GM21381 (cell line): ENCODE measurements at regions not wholly inside any gene's neighbourhood (a gene's known extent, or its start where the extent isn't known, plus 50 kb on each side); places are given as distances from the start of the nearest gene placed in this dataset.

Source experiments
- ATAC-seq: cut with Tn5 transposase; IDR thresholded peaks from one replicate; pipeline ENCODE4 v1.9.1; 2021; ENCODE audit warnings: mild to moderate bottlenecking, moderate library complexity; ENCODE audit not compliant: unreplicated experiment

- no peak for ATAC-seq
Measured at GRCh38 chr9:129336130-129336528, 158.1 kb upstream of the IER5L start.

DNA sequence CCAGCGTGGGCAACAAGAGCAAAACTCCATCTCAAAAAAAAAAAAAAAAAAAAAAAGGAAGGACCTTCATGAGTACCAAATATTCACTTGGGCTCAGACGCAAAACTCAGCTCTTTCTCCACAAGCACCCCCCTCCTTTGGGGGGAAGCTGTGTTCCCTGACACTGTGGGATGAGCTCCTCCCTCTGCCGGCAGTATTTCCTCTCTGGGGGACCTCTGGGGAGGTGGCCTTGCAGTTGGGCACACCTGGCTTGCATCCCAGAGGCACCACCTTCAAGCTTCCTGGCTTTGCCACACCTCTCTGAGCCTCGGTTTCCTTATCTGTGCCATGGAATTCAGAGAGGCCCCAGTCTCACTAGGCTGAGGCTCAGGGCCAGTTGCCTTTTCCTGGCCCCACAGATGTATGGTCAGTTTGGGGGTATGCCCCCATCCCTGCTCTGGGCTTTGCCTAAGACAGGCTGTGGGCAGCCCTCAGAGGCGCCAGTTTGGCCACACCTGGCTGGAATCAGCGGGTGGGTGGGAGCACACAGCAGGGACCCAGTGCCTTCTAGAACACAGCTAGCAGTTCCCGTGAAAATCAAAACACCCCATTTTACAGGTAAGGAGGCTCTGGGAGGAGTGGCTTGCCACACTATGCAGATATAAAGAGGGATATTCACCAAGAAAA is 157.5 kb upstream of the IER5L start:
- no peak for ATAC-seq

DNA sequence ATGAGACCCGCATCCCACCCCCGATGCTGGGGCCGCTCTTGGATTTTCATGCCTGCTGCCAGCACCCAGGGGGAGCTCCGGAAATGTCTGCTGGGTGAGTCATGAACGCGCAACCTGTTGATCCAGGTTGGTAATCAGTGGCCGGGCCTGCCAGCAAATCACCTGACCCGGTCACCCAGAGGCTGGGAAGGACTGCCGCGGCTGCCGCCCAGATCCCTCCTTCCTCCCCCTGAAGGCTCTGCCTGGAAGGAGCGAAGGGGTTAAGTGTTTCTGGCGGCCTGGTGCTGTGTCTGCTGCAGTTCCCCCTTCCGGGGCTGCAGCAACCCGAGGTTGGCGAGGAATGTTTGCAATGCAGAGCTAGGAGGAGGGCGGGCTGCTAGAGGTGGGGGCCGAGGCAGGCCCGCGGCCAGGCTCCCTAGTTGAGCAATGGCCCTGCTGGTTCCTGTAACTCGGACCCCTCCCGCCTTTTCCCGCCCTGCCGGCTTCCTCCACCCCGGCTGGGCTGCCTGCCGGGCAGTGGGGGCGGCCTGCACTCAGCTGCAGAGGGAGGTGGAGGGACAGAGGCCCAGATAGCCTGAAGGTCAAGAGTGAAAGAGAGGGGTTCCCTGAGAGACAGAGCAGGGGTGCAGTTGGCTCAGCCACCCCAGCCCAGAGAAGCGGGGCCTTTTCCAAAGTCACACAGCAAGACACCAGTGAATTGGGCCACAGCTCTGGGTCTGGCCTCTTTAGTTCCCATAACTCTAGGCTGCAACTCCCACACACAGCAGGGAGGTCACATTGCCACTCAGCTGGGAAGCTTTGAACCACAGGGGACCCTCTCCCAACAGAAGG is 156.3 kb upstream of the IER5L start:
- no peak for ATAC-seq

DNA sequence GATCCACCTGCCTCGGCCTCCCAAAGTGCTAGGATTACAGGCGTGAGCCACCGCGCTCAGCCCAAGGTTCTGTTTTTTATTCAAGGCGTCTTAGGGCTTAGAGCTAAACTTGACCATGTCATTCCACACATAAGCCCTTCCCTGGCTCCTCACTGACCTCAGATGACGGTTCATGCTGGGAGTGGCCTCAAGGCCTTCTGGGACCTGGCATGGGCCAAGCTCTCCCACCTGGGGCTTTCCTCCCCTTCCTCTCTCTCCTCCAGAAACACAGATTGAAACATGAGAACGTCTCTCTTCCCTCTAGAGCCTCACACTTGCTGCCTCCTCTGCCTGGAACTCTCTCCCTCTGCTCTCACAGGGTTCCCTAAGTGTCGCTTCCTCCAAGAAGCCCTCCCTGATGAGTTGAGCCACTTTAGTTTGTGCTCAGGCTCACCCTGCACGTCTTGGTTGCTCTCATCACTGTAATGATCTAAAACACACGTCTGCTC is 155.6 kb upstream of the IER5L start:
- ATAC-seq = no peak

DNA sequence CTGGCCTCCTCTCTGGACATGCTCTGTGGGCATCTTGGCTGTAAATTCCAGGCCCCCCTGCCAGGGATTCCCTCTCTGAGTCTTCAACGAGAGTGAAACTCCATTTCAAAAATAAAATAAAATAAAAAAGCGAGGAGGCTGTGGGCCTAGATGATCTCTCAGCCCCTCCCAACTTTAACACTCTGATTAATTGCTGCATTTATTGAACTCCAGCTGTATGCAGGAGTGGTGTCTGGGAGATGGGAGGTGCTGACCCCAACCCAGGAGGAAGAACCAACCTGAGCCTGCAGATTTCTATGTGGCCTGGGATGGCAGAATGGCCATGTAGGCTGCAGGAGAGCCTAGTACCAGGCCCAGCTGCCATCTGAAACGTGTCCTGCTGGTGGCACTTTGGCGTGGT is 154.5 kb upstream of the IER5L start:
- no peak for ATAC-seq

GRCh38 chr9:129331772-129332500 is 153.9 kb upstream of the IER5L start:
- no peak for ATAC-seq

- ATAC-seq = no peak
Measured at GRCh38 chr9:129331493-129331765, 153.4 kb upstream of the IER5L start.

- no peak for ATAC-seq
Measured at GRCh38 chr9:129330711-129331492, 152.8 kb upstream of the IER5L start.

GRCh38 chr9:129328355-129329042 is 150.4 kb upstream of the IER5L start:
- ATAC-seq = no peak

DNA sequence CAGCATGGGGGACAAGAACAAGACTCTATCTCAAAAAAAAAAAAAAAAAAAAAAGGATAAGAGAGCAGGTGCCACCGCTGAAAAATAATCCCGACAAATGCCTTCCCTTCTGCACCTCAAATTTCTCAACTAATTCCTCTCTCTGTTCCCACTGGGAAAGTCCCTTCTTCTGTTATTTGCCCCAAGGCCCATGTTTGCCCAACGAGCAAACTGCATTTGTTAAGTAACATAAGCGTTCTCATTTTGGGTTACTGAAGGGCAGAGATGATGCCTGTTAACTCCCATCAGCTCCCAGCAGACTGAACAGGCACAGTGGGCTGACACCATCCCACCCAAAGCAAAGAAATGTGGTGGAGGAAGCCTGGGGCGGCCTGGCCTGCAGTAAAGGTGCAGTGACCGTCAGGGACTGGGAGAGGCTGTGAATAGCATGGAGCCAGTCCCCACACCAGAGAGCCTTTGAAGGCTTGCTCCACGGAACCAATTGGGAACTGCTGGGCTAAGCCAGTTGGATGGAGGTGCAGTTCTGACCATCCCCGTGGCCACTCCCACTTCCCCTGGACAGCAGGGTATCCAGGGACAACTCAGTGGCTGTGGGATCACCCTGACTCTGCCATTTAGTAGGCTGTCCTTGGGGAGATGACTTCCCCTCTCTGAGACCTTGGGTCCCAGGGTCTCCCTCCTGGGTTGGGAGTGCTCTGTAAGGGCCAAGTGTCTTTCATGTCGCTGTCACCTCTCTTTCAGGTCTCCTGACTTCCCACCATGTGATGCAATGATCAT is 149.7 kb upstream of the IER5L start:
- no peak for ATAC-seq

GRCh38 chr9:129326061-129327005 is 148.3 kb upstream of the IER5L start:
- no peak for ATAC-seq

- ATAC-seq = no peak
Measured at GRCh38 chr9:129324808-129325502, 146.9 kb upstream of the IER5L start.

- ATAC-seq = no peak
Measured at GRCh38 chr9:129323999-129324553, 146.0 kb upstream of the IER5L start.

GRCh38 chr9:129323376-129323998 is 145.4 kb upstream of the IER5L start:
- ATAC-seq = no peak

DNA sequence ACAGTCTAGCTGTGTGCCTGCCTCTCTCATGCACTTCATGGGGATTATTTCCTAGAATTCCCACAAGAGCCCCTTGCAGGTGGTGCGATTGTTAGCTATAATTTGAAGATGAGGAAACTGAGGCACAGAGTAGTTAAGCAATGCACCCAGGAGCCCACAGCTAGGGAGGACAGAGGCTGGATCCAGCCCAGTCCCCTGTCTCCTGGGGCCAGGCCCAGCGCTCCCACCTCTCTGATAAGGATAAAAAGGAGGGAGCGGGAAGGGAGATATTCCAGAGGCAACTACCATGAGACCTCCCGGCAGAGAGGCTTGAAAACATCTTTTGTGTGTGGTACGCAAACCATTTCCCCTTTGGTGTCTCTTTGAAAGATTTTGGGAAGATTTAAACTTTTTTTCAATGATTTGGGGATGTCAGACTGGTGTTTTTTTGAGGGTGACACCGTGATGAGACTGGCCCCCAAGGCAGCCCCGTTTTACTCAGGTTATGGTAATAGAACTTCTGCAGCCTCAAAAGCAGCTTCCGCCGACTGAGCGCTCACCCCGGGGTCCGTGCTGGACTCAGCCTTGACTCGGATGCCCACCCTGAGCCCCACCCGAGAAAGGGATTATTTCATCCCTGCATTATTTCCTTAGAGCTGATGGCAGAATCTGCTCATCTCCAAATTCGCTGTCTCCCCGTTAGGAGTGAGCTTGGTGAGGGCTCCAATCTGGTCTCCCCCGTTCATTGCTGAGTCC is 144.7 kb upstream of the IER5L start:
- no peak for ATAC-seq

GRCh38 chr9:129322022-129322621 is 144.1 kb upstream of the IER5L start:
- no peak for ATAC-seq
